Astrocyte (in vitro differentiated cells and primary cell): ENCODE measurements at regions not wholly inside any gene's neighbourhood (a gene's known extent, or its start where the extent isn't known, plus 50 kb on each side); places are given as distances from the start of the nearest gene placed in this dataset.

Source experiments
- DNase-seq: peaks from one replicate; pipeline ENCODE4 v3.0.0-alpha.2; 2010; ENCODE audit warnings: low read depth
- FAIRE-seq: peaks from 2 replicates; lab custom pipeline; 2011; peaks lifted over from hg19 to GRCh38; lab: Jason Lieb, UNC
- H2AFZ ChIP-seq: 2 replicates; pipeline ENCODE4 v1.6.0; 2012; ENCODE audit warnings: low read depth, low read length, inconsistent platforms
- H3K27ac ChIP-seq: 2 replicates; pipeline ENCODE4 v1.5.1; 2011; ENCODE audit warnings: low read depth, low read length, inconsistent platforms
- H3K27me3 ChIP-seq: 2 replicates; pipeline ENCODE4 v1.6.0; 2011; ENCODE audit warnings: low read length, inconsistent platforms; ENCODE audit not compliant: insufficient read depth
- H3K36me3 ChIP-seq: 2 replicates; pipeline ENCODE4 v1.5.1; 2011; ENCODE audit warnings: low read length, inconsistent platforms; ENCODE audit not compliant: insufficient read depth
- H3K4me1 ChIP-seq: 2 replicates; pipeline ENCODE4 v1.5.1; 2011; ENCODE audit warnings: low read length, inconsistent platforms; ENCODE audit not compliant: insufficient read depth
- H3K4me2 ChIP-seq: 2 replicates; pipeline ENCODE4 v1.6.0; 2012; ENCODE audit warnings: low read length, inconsistent platforms
- H3K4me3 ChIP-seq: 2 replicates; pipeline ENCODE4 v1.5.1; 2011; ENCODE audit warnings: low read depth, mild to moderate bottlenecking, low read length, inconsistent platforms; ENCODE audit not compliant: insufficient read depth
- H3K79me2 ChIP-seq: 2 replicates; pipeline ENCODE4 v1.6.0; 2012; ENCODE audit warnings: mild to moderate bottlenecking, low read length, inconsistent platforms; ENCODE audit not compliant: insufficient read depth
- H3K9ac ChIP-seq: 2 replicates; pipeline ENCODE4 v1.6.0; 2012; ENCODE audit warnings: mild to moderate bottlenecking, low read length, inconsistent platforms
- H3K9me3 ChIP-seq: 2 replicates; pipeline ENCODE4 v1.5.1; 2012; ENCODE audit warnings: low read depth, mild to moderate bottlenecking, low read length, inconsistent platforms; ENCODE audit not compliant: insufficient read depth
- H4K20me1 ChIP-seq: 2 replicates; pipeline ENCODE4 v1.6.0; 2012; ENCODE audit warnings: low read length, inconsistent platforms; ENCODE audit not compliant: insufficient read depth
- H3K27ac Mint-ChIP-seq: one replicate; pipeline ENCODE4 v1.8.0; 2021; ENCODE audit warnings: mild to moderate bottlenecking, mixed read lengths; ENCODE audit not compliant: unreplicated experiment
- H3K27me3 Mint-ChIP-seq: one replicate; pipeline ENCODE4 v1.8.0; 2021; ENCODE audit warnings: low read depth, mixed read lengths; ENCODE audit not compliant: unreplicated experiment
- H3K36me3 Mint-ChIP-seq: one replicate; pipeline ENCODE4 v1.8.0; 2021; ENCODE audit warnings: low read depth, mixed read lengths; ENCODE audit not compliant: unreplicated experiment
- H3K4me1 Mint-ChIP-seq: one replicate; pipeline ENCODE4 v1.8.0; 2021; ENCODE audit warnings: low read depth, mixed read lengths; ENCODE audit not compliant: unreplicated experiment
- H3K4me3 Mint-ChIP-seq: one replicate; pipeline ENCODE4 v1.8.0; 2021; ENCODE audit warnings: mild to moderate bottlenecking, moderate library complexity, mixed read lengths; ENCODE audit not compliant: unreplicated experiment
- H3K9me3 Mint-ChIP-seq: one replicate; pipeline ENCODE4 v1.8.0; 2021; ENCODE audit warnings: mild to moderate bottlenecking, mixed read lengths; ENCODE audit not compliant: unreplicated experiment
- EZH2 ChIP-seq: IDR thresholded peaks from 2 replicates; pipeline ENCODE4 v1.6.1; 2012; ENCODE audit warnings: mild to moderate bottlenecking, low read length, inconsistent platforms; ENCODE audit not compliant: insufficient read depth
- TF ChIP-seq, protein P1 (sequence below): IDR thresholded peaks from 2 replicates; pipeline ENCODE4 v1.5.1; 2011; ENCODE audit warnings: low read depth, mild to moderate bottlenecking, inconsistent platforms, low read length, moderate library complexity; ENCODE audit not compliant: insufficient read depth

GRCh38 chr6:156651486-156651885, 125.7 kb upstream of the ARID1B start:
- H3K4me3 Mint-ChIP-seq, result no peak overlapping the region
- TF ChIP-seq EZH2, result no peak
- TF ChIP-seq, protein P1, sequence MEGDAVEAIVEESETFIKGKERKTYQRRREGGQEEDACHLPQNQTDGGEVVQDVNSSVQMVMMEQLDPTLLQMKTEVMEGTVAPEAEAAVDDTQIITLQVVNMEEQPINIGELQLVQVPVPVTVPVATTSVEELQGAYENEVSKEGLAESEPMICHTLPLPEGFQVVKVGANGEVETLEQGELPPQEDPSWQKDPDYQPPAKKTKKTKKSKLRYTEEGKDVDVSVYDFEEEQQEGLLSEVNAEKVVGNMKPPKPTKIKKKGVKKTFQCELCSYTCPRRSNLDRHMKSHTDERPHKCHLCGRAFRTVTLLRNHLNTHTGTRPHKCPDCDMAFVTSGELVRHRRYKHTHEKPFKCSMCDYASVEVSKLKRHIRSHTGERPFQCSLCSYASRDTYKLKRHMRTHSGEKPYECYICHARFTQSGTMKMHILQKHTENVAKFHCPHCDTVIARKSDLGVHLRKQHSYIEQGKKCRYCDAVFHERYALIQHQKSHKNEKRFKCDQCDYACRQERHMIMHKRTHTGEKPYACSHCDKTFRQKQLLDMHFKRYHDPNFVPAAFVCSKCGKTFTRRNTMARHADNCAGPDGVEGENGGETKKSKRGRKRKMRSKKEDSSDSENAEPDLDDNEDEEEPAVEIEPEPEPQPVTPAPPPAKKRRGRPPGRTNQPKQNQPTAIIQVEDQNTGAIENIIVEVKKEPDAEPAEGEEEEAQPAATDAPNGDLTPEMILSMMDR, result no peak

DNA sequence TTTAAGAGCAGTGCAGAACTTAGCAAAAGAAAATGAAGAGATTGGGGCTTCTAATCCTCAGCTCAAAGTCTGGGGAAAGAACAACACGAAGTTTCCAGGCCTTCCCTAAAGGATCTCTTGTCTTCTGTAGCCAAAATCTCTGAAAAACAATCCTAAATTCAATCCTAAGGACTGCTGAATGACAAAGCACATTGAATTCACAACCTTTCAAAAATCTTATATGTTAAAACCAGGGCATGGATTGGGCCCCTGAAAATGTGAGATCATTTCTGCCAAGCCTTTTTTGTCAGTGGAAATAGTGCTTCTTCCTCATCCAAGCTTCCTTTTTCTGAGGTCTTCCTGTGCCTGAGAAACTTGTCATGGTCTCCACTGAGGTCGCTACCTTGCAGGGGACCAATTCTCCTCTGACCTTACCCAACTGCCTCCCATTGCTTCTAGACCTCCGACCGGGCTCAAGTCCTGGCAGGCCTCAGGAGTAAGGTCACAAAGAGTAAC, 126.2 kb upstream of the ARID1B start:
- Histone ChIP-seq H3K27ac (no peak overlapping the region), H3K36me3 (no peaks in the 10 kb centered on the region), H3K4me1 (peaks cover 4% of the 10 kb centered on the region), H3K27me3 (peaks cover 2% of the 10 kb centered on the region), H4K20me1 (no peaks in the 10 kb centered on the region), H3K4me3 (no peak overlapping the region), H2AFZ (no peak overlapping the region), H3K79me2 (no peaks in the 10 kb centered on the region), H3K4me2 (no peak overlapping the region), H3K9ac (no peak overlapping the region), H3K9me3 (no peaks in the 10 kb centered on the region)
- Mint-ChIP-seq H3K4me1 (no peaks in the 10 kb centered on the region), H3K27me3 (peaks cover 4% of the 10 kb centered on the region), H3K9me3 (no peaks in the 10 kb centered on the region), H3K36me3 (no peaks in the 10 kb centered on the region), H3K4me3 (no peak overlapping the region), H3K27ac (no peak overlapping the region)
- no peak for FAIRE-seq
- TF ChIP-seq, protein P1, result no peak
- DNase-seq, result no peak

More at GRCh38 chr6:156651486-156651885, 125.7 kb upstream of the ARID1B start:
- peaks cover 2% of the 10 kb centered on the region for H3K27me3 ChIP-seq
- no peaks in the 10 kb centered on the region for H3K4me1 Mint-ChIP-seq
- H3K36me3 ChIP-seq, result no peaks in the 10 kb centered on the region
- H4K20me1 ChIP-seq, result no peaks in the 10 kb centered on the region
- H3K36me3 Mint-ChIP-seq, result no peaks in the 10 kb centered on the region
- H3K9ac ChIP-seq, result no peak overlapping the region
- FAIRE-seq, result no peak
- H3K27ac Mint-ChIP-seq, result no peak overlapping the region
- no peak for DNase-seq
- H3K9me3 ChIP-seq, result no peaks in the 10 kb centered on the region
- peaks cover 4% of the 10 kb centered on the region for H3K27me3 Mint-ChIP-seq
- no peaks in the 10 kb centered on the region for H3K9me3 Mint-ChIP-seq
- H3K4me2 ChIP-seq, result no peak overlapping the region
- no peaks in the 10 kb centered on the region for H3K79me2 ChIP-seq
- H3K4me3 ChIP-seq, result no peak overlapping the region
- peaks cover 4% of the 10 kb centered on the region for H3K4me1 ChIP-seq
- no peak overlapping the region for H3K27ac ChIP-seq
- no peak overlapping the region for H2AFZ ChIP-seq

GRCh38 chr6:156648616-156649015, 128.6 kb upstream of the ARID1B start:
- Histone ChIP-seq H3K27ac (no peak overlapping the region), H3K4me1 (peaks cover 4% of the 10 kb centered on the region), H3K36me3 (no peaks in the 10 kb centered on the region), H2AFZ (no peak overlapping the region), H3K9me3 (no peaks in the 10 kb centered on the region), H3K27me3 (peaks cover 2% of the 10 kb centered on the region), H3K4me2 (no peak overlapping the region), H3K4me3 (no peak overlapping the region), H3K79me2 (no peaks in the 10 kb centered on the region), H4K20me1 (no peaks in the 10 kb centered on the region), H3K9ac (no peak overlapping the region)
- DNase-seq, result no peak
- H3K9me3 Mint-ChIP-seq, result no peaks in the 10 kb centered on the region
- no peaks in the 10 kb centered on the region for H3K36me3 Mint-ChIP-seq
- TF ChIP-seq, protein P1, result no peak
- no peak for TF ChIP-seq EZH2
- peaks cover 4% of the 10 kb centered on the region for H3K27me3 Mint-ChIP-seq
- H3K4me1 Mint-ChIP-seq, result no peaks in the 10 kb centered on the region
- no peak overlapping the region for H3K4me3 Mint-ChIP-seq
- FAIRE-seq, result no peak
- no peak overlapping the region for H3K27ac Mint-ChIP-seq
